Astrocyte of the cerebellum (primary cell): ENCODE measurements at regions not wholly inside any gene's neighbourhood (a gene's known extent, or its start where the extent isn't known, plus 50 kb on each side); places are given as distances from the start of the nearest gene placed in this dataset.

Experiments used
- DNase-seq: peaks from one replicate; pipeline ENCODE4 v3.0.0-alpha.2; 2011; ENCODE audit warnings: low read depth
- H3K4me3 ChIP-seq: 2 replicates; pipeline ENCODE4 v1.5.1; 2011; ENCODE audit warnings: mild to moderate bottlenecking, low read depth, low read length, moderate library complexity
- CTCF ChIP-seq: IDR thresholded peaks from 2 replicates; pipeline ENCODE4 v1.5.1; 2012; ENCODE audit warnings: low read length, low read depth, moderate library complexity, mild to moderate bottlenecking; ENCODE audit errors: missing control alignments
- in situ Hi-C: cut with HindIII; loops from 2 replicates; pipeline ENCODE4 v1.10.0; 2017; ENCODE audit warnings: low sequenced_read_pairs

- no peak for TF ChIP-seq CTCF
Measured at GRCh38 chr4:137206781-137207180, 325.5 kb downstream of the PCDH18 start.

GRCh38 chr4:137203601-137204000, 328.7 kb downstream of the PCDH18 start:
- H3K4me3 ChIP-seq: no peak overlapping the region
- in situ Hi-C loops: no loop called here
- DNase-seq: peak; percentile 65
- no peak for TF ChIP-seq CTCF

More at GRCh38 chr4:137206781-137207180, 325.5 kb downstream of the PCDH18 start:
- in situ Hi-C loops: no loop called here
- DNase-seq: no peak
- no peak overlapping the region for H3K4me3 ChIP-seq

GRCh38 chr4:137200322-137200721, 332.0 kb downstream of the PCDH18 start:
- H3K4me3 ChIP-seq: no peak overlapping the region
- in situ Hi-C loops: no loop called here
- no peak for TF ChIP-seq CTCF
- DNase-seq: no peak

GRCh38 chr4:137198791-137199190, 333.5 kb downstream of the PCDH18 start:
- in situ Hi-C loops: no loop called here
- DNase-seq: no peak
- no peak overlapping the region for H3K4me3 ChIP-seq
- TF ChIP-seq CTCF: no peak

GRCh38 chr4:137194670-137195069, 337.6 kb downstream of the PCDH18 start:
- no peak overlapping the region for H3K4me3 ChIP-seq
- no peak for DNase-seq
- in situ Hi-C loops: no loop called here
- no peak for TF ChIP-seq CTCF

- no peak overlapping the region for H3K4me3 ChIP-seq
- DNase-seq: no peak
- TF ChIP-seq CTCF: no peak
- in situ Hi-C loops: no loop called here
Measured at GRCh38 chr4:137193564-137193963, 338.7 kb downstream of the PCDH18 start.
